BE2C (cell line): ENCODE measurements at regions not wholly inside any gene's neighbourhood (a gene's known extent, or its start where the extent isn't known, plus 50 kb on each side); places are given as distances from the start of the nearest gene placed in this dataset.

Source experiments
- DNase-seq: peaks from one replicate; pipeline ENCODE4 v3.0.0-alpha.2; 2020
- H3K27me3 ChIP-seq: fragments of 250-450 bp; sonication (Bioruptor Pico); 2 replicates; pipeline ENCODE4 v1.5.1; 2020; ENCODE audit warnings: mild to moderate bottlenecking
- H3K36me3 ChIP-seq: fragments of 250-450 bp; sonication (Bioruptor Pico); 2 replicates; pipeline ENCODE4 v1.5.1; 2020; ENCODE audit warnings: mild to moderate bottlenecking
- H3K4me1 ChIP-seq: fragments of 250-450 bp; sonication (Bioruptor Pico); 2 replicates; pipeline ENCODE4 v1.5.1; 2020
- H3K4me3 ChIP-seq: 2 replicates; pipeline ENCODE4 v1.5.1; 2011; ENCODE audit warnings: low read depth, low read length
- H3K9me3 ChIP-seq: fragments of 250-450 bp; sonication (Bioruptor Pico); 2 replicates; pipeline ENCODE4 v1.5.1; 2020
- CTCF ChIP-seq: IDR thresholded peaks from 2 replicates; pipeline ENCODE4 v1.5.1; 2012; ENCODE audit warnings: mild to moderate bottlenecking, low read depth, low read length

GRCh38 chr3:176415661-176416295 lies 781.5 kb downstream of the TBL1XR1 start:
- Histone ChIP-seq H3K9me3 (no peaks in the 10 kb centered on the region), H3K4me3 (no peak overlapping the region), H3K4me1 (no peaks in the 10 kb centered on the region), H3K36me3 (no peaks in the 10 kb centered on the region), H3K27me3 (no peaks in the 10 kb centered on the region)
- DNase-seq, result no peak
- TF ChIP-seq CTCF, result no peak

GRCh38 chr3:176412771-176413170 lies 784.5 kb downstream of the TBL1XR1 start:
- Histone ChIP-seq H3K27me3 (no peaks in the 10 kb centered on the region), H3K9me3 (no peaks in the 10 kb centered on the region), H3K4me3 (no peak overlapping the region), H3K36me3 (no peaks in the 10 kb centered on the region), H3K4me1 (no peaks in the 10 kb centered on the region)
- DNase-seq, result no peak
- no peak for TF ChIP-seq CTCF

GRCh38 chr3:176403531-176403930 lies 793.8 kb downstream of the TBL1XR1 start:
- no peak for DNase-seq
- Histone ChIP-seq H3K4me1 (0 out of 2 replicates have a peak, but pooled peaks cover 3% of the 10 kb centered on the region), H3K4me3 (no peak overlapping the region), H3K27me3 (no peaks in the 10 kb centered on the region), H3K36me3 (no peaks in the 10 kb centered on the region), H3K9me3 (no peaks in the 10 kb centered on the region)
- no peak for TF ChIP-seq CTCF

- Histone ChIP-seq H3K36me3 (no peaks in the 10 kb centered on the region), H3K4me3 (no peak overlapping the region), H3K4me1 (no peaks in the 10 kb centered on the region), H3K27me3 (no peaks in the 10 kb centered on the region), H3K9me3 (no peaks in the 10 kb centered on the region; the same call in 1 of the 2 replicates)
- no peak for TF ChIP-seq CTCF
- DNase-seq, result no peak
Measured at GRCh38 chr3:176401211-176401610, 796.1 kb downstream of the TBL1XR1 start.

- H3K9me3 ChIP-seq, result no peaks in the 10 kb centered on the region; the same call in 1 of the 2 replicates
- DNase-seq, result no peak
- H3K4me1 ChIP-seq, result no peaks in the 10 kb centered on the region
- no peaks in the 10 kb centered on the region for H3K27me3 ChIP-seq
- no peak overlapping the region for H3K4me3 ChIP-seq
- no peaks in the 10 kb centered on the region for H3K36me3 ChIP-seq
- TF ChIP-seq CTCF, result no peak
Measured at GRCh38 chr3:176399193-176399592, 798.1 kb downstream of the TBL1XR1 start.

GRCh38 chr3:176395240-176395639 lies 802.0 kb downstream of the TBL1XR1 start:
- H3K4me1 ChIP-seq, result no peaks in the 10 kb centered on the region
- no peaks in the 10 kb centered on the region; the same call in 1 of the 2 replicates for H3K9me3 ChIP-seq
- H3K27me3 ChIP-seq, result no peaks in the 10 kb centered on the region
- no peak for DNase-seq
- no peak overlapping the region for H3K4me3 ChIP-seq
- H3K36me3 ChIP-seq, result no peaks in the 10 kb centered on the region
- TF ChIP-seq CTCF, result no peak
